BLaER1 treated with 17β-estradiol and CSF1 and Interleukin-3, amounts not matched to agents 10 nM and 100 nM (cell line): ENCODE measurements at regions not wholly inside any gene's neighbourhood (a gene's known extent, or its start where the extent isn't known, plus 50 kb on each side); places are given as distances from the start of the nearest gene placed in this dataset.

ENCODE experiments used
- H3K27ac ChIP-seq, 11 experiments: shearing (Covaris generic); formaldehyde crosslinking; 2 replicates each; pipeline ENCODE4 v1.8.1; 2022
- H3K27me3 ChIP-seq, 11 experiments: shearing (Covaris generic); formaldehyde crosslinking; 2 replicates each; pipeline ENCODE4 v1.8.1; 2022
- H3K36me3 ChIP-seq, 11 experiments: shearing (Covaris generic); formaldehyde crosslinking; 2 replicates each; pipeline ENCODE4 v1.8.1; 2022
- H3K4me1 ChIP-seq, 10 experiments: shearing (Covaris generic); formaldehyde crosslinking; 2 replicates each; pipeline ENCODE4 v1.8.1; 2022
- H3K4me2 ChIP-seq, 11 experiments: shearing (Covaris generic); formaldehyde crosslinking; 2 replicates each; pipeline ENCODE4 v1.8.1; 2022
- H3K4me3 ChIP-seq, 10 experiments: shearing (Covaris generic); formaldehyde crosslinking; 2 replicates each; pipeline ENCODE4 v1.8.1; 2022
- H3K9ac ChIP-seq, 11 experiments: shearing (Covaris generic); formaldehyde crosslinking; 2 replicates each; pipeline ENCODE4 v1.8.1; 2022
- H3K9me3 ChIP-seq, 11 experiments: shearing (Covaris generic); formaldehyde crosslinking; replicated peaks in 1 of 11; 2 replicates each; pipeline ENCODE4 v1.8.1; 2022
- H4K20me1 ChIP-seq, 11 experiments: shearing (Covaris generic); formaldehyde crosslinking; 2 replicates each; pipeline ENCODE4 v1.8.1; 2022
- Cebpa-rat ChIP-seq, 11 experiments: shearing (Covaris generic); IDR thresholded peaks; 2 replicates each; pipeline ENCODE4 v1.8.1; 2022

- peaks cover 0 to 32% (median 12%) of the 10 kb centered on the region in 10 experiments; a peak in 12 of 20 replicates for H3K4me1 ChIP-seq
- H4K20me1 ChIP-seq: peaks cover 0 to 6% (median 0%) of the 10 kb centered on the region in 11 experiments; a peak in 1 of 22 replicates
- H3K9ac ChIP-seq: no peak overlapping the region
- peak overlapping the region in 5 of 11 experiments; percentile 5 to 53 (median 40); a peak in 8 of 22 replicates for H3K4me2 ChIP-seq
- no peak overlapping the region for H3K4me3 ChIP-seq
- TF ChIP-seq Cebpa-rat (IDR thresholded peaks at IDR 0.05): no peak
- H3K9me3 ChIP-seq: peaks cover 12 to 21% (median 16%) of the 10 kb centered on the region in 11 experiments
- H3K27me3 ChIP-seq: no peaks in the 10 kb centered on the region
- H3K36me3 ChIP-seq: no peaks in the 10 kb centered on the region
- H3K27ac ChIP-seq: no peak overlapping the region
These were observed 89.9 kb upstream of the DHX15 start for GRCh38 chr4:24674279-24674678.

- TF ChIP-seq Cebpa-rat (IDR thresholded peaks at IDR 0.05): no peak
These were observed 91.5 kb upstream of the DHX15 start for GRCh38 chr4:24675721-24676389.

GRCh38 chr4:24677909-24678308 lies 93.6 kb upstream of the DHX15 start:
- no peak overlapping the region for H3K9ac ChIP-seq
- no peak for TF ChIP-seq Cebpa-rat (IDR thresholded peaks at IDR 0.05)
- no peaks in the 10 kb centered on the region for H3K27me3 ChIP-seq
- H3K27ac ChIP-seq: no peak overlapping the region
- H3K4me3 ChIP-seq: no peak overlapping the region
- H4K20me1 ChIP-seq: no peaks in the 10 kb centered on the region
- no peak overlapping the region for H3K4me2 ChIP-seq
- H3K9me3 ChIP-seq: peaks cover 14 to 24% (median 17%) of the 10 kb centered on the region in 11 experiments
- H3K36me3 ChIP-seq: no peaks in the 10 kb centered on the region
- peaks cover 0 to 16% (median 7%) of the 10 kb centered on the region in 10 experiments; a peak in 8 of 20 replicates for H3K4me1 ChIP-seq

More at GRCh38 chr4:24675721-24676389, 91.5 kb upstream of the DHX15 start:
- H3K4me1 ChIP-seq: peaks cover 0 to 32% (median 12%) of the 10 kb centered on the region in 10 experiments; a peak in 12 of 20 replicates
- peaks cover 14 to 24% (median 16%) of the 10 kb centered on the region in 11 experiments for H3K9me3 ChIP-seq
- no peaks in the 10 kb centered on the region for H3K27me3 ChIP-seq
- H3K9ac ChIP-seq: no peak overlapping the region
- H3K4me2 ChIP-seq: no peak overlapping the region
- no peak overlapping the region for H3K4me3 ChIP-seq
- H4K20me1 ChIP-seq: no peaks in the 10 kb centered on the region
- H3K36me3 ChIP-seq: no peaks in the 10 kb centered on the region
- H3K27ac ChIP-seq: no peak overlapping the region

DNA sequence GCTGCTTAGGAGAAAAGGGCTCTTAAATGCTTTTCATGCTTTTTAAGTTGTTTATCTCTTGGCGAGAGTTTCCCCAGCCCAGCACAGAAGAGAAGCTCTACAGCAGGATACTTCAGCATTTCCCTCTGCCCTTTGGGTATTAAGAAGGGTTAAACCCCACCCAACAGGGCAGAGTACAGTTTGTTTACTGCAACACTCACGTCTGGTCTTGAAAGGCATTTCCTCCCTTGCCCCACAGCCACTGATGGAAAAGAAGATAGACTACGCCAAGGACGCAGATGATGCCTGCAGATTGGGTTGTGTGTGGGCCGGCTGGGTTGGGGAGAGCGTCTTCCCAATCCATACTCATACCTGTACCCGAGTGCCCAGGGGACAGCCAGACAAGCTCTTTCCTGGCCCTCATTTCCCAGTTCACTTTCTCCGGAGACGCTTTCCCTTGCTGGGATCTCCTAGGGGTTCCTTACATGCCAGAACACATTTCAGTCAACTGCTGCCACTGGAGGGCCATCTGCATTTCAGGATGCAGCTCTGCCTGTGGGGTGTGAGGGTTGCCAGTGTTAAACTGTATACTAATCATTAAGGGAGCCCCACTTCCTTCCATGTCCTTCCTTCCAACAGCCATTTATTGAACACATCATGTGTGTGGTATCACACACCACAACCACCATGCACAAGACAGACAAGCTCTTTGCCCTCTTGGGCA lies 96.5 kb upstream of the DHX15 start:
- Histone ChIP-seq H3K4me2 (no peak overlapping the region), H4K20me1 (no peaks in the 10 kb centered on the region), H3K36me3 (no peaks in the 10 kb centered on the region), H3K27ac (no peak overlapping the region), H3K9me3 (peaks cover 8 to 18% (median 11%) of the 10 kb centered on the region in 11 experiments), H3K4me3 (no peak overlapping the region), H3K27me3 (no peaks in the 10 kb centered on the region), H3K4me1 (0 out of 20 replicates have a peak, but pooled peaks cover 0 to under 1% (median 0%) of the 10 kb centered on the region in 10 experiments), H3K9ac (no peak overlapping the region)
- TF ChIP-seq Cebpa-rat (IDR thresholded peaks at IDR 0.05): no peak

DNA sequence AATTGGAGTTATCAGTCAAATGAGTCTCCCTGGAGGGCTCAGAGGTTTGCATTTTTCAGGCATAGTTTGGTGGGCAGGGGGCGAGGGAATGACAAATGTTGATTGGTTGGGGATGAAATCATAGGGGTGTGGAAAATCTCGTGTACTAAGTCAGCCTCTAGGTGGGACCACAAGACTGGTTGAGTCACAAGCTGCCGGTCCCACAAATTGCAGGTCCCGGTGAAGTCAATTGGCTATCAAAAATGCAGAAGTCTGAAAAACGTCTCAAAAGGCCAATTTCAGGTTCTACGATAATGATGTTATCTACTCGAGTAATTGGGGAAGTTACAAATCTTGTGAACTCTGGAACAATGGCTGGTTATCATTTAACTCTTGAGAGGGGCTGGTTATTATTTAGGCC lies 98.8 kb upstream of the DHX15 start:
- H3K4me1 ChIP-seq: no peaks in the 10 kb centered on the region
- H3K9me3 ChIP-seq: peaks cover 0 to 7% (median 0%) of the 10 kb centered on the region in 11 experiments; a peak in 2 of 22 replicates
- H3K4me2 ChIP-seq: no peak overlapping the region
- no peak overlapping the region for H3K9ac ChIP-seq
- H3K27me3 ChIP-seq: no peaks in the 10 kb centered on the region
- H3K4me3 ChIP-seq: no peak overlapping the region
- no peak overlapping the region for H3K27ac ChIP-seq
- no peaks in the 10 kb centered on the region for H4K20me1 ChIP-seq
- no peaks in the 10 kb centered on the region for H3K36me3 ChIP-seq
- no peak for TF ChIP-seq Cebpa-rat (IDR thresholded peaks at IDR 0.05)

DNA sequence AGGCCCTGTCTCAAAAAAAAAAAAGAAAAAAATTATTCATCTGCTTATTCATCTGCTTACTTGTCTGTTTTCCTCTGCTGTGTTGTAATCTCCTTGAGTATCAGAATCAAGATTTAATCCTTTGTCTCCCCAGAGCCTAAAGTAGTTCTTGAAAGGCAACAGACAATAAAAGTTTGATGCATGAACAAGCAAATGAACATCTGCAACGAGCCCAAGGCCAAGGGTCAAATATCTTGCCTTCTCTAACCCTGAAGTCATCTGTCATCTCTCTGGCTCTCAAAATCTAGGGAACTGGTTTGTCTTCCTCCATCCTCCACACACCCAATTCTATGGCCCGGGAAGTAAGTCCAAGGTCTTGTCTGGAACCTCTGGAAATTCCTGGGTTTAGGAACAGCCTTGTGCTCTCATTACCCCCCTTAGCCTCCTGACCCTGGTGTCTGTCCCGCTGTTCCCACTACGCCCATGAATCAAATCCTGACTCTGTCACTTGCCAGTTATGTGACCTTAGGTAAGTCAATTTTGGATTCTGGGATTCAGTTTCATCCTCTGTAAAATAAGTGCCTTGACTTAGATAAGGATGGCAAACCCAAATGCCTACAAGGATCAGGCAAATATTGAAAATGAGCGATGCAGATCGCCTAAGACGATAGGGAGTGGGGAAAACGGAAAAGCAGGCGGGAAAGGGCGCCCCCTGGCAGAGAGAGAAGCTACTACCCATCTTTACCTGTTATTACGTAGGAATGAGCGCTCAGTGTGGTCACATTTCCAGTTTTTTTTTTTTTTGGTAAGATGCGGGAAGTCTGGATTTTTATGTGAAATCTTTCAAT lies 102.7 kb upstream of the DHX15 start:
- Histone ChIP-seq H3K4me2 (no peak overlapping the region), H3K4me3 (no peak overlapping the region), H3K36me3 (no peaks in the 10 kb centered on the region), H3K4me1 (peaks cover 5 to 21% (median 18%) of the 10 kb centered on the region in 10 experiments; a peak in 16 of 20 replicates), H3K27ac (no peak overlapping the region), H3K27me3 (no peaks in the 10 kb centered on the region), H3K9me3 (peaks cover 0 to 7% (median 0%) of the 10 kb centered on the region in 11 experiments; a peak in 1 of 22 replicates), H3K9ac (no peak overlapping the region), H4K20me1 (no peaks in the 10 kb centered on the region)
- no peak for TF ChIP-seq Cebpa-rat (IDR thresholded peaks at IDR 0.05)

GRCh38 chr4:24688453-24688852 lies 104.1 kb upstream of the DHX15 start:
- Histone ChIP-seq H3K9me3 (peaks cover 5 to 16% (median 11%) of the 10 kb centered on the region in 11 experiments; a peak in 20 of 22 replicates), H3K9ac (no peak overlapping the region), H3K4me3 (no peak overlapping the region), H3K4me2 (no peak overlapping the region), H3K27me3 (no peaks in the 10 kb centered on the region), H3K27ac (no peak overlapping the region), H3K4me1 (peaks cover 5 to 21% (median 18%) of the 10 kb centered on the region in 10 experiments; a peak in 16 of 20 replicates), H3K36me3 (no peaks in the 10 kb centered on the region), H4K20me1 (no peaks in the 10 kb centered on the region)
- no peak for TF ChIP-seq Cebpa-rat (IDR thresholded peaks at IDR 0.05)

GRCh38 chr4:24689212-24689611 lies 104.9 kb upstream of the DHX15 start:
- no peak overlapping the region for H3K4me3 ChIP-seq
- H3K4me2 ChIP-seq: peak overlapping the region in 9 of 11 experiments; percentile 3 to 45 (median 31); a peak in 14 of 22 replicates
- TF ChIP-seq Cebpa-rat (IDR thresholded peaks at IDR 0.05): no peak
- H3K9ac ChIP-seq: no peak overlapping the region
- H3K27me3 ChIP-seq: no peaks in the 10 kb centered on the region
- no peaks in the 10 kb centered on the region for H3K36me3 ChIP-seq
- peaks cover 5 to 21% (median 18%) of the 10 kb centered on the region in 10 experiments; a peak in 16 of 20 replicates for H3K4me1 ChIP-seq
- H3K27ac ChIP-seq: no peak overlapping the region
- H4K20me1 ChIP-seq: no peaks in the 10 kb centered on the region
- peaks cover 7 to 23% (median 13%) of the 10 kb centered on the region in 11 experiments; a peak in 20 of 22 replicates for H3K9me3 ChIP-seq
